ENCODE measurements at regions not wholly inside any gene's neighbourhood (a gene's known extent, or its start where the extent isn't known, plus 50 kb on each side); places are given as distances from the start of the nearest gene placed in this dataset.

GRCh38 chr4:117135634-117136354, 50.4 kb upstream of the TRAM1L1 start:
- TF ChIP-seq POLR2AphosphoS5 (IDR thresholded peaks at IDR 0.05; ENCODE audit: low read depth, low read length), result no peak
- TF ChIP-seq TAF1 (IDR thresholded peaks at IDR 0.05; ENCODE audit: borderline replicate concordance, low read depth, low read length), result no peak
